ENCODE measurements at regions not wholly inside any gene's neighbourhood (a gene's known extent, or its start where the extent isn't known, plus 50 kb on each side); places are given as distances from the start of the nearest gene placed in this dataset.

DNA sequence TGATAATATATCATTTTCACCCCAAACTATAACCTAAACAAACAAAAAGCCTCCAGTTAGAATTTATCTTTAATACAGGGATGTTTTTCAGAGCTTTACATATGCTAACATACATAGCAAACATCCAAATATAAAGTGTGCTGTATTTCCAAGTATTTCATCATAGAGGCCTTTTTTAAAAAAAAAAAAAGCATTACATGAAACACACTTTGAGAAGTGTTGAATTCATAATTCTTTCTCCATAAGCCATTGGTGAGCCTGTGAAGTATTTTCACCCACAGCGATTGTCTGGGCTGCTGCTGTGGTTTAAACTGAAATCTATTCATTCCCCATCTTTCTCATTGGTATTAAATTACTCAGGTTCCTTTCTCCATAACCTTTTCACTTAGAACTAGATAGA, 503.4 kb upstream of the CDH8 start:
- TF ChIP-seq GABPA (IDR thresholded peaks at IDR 0.05; ENCODE audit: low read depth) (no peak), POLR2AphosphoS5 (IDR thresholded peaks at IDR 0.05; ENCODE audit: low read depth) (no peak), SPI1 (IDR thresholded peaks at IDR 0.05; ENCODE audit: borderline replicate concordance, low read depth) (no peak)
- TF ChIP-seq, protein P1, sequence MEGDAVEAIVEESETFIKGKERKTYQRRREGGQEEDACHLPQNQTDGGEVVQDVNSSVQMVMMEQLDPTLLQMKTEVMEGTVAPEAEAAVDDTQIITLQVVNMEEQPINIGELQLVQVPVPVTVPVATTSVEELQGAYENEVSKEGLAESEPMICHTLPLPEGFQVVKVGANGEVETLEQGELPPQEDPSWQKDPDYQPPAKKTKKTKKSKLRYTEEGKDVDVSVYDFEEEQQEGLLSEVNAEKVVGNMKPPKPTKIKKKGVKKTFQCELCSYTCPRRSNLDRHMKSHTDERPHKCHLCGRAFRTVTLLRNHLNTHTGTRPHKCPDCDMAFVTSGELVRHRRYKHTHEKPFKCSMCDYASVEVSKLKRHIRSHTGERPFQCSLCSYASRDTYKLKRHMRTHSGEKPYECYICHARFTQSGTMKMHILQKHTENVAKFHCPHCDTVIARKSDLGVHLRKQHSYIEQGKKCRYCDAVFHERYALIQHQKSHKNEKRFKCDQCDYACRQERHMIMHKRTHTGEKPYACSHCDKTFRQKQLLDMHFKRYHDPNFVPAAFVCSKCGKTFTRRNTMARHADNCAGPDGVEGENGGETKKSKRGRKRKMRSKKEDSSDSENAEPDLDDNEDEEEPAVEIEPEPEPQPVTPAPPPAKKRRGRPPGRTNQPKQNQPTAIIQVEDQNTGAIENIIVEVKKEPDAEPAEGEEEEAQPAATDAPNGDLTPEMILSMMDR (IDR thresholded peaks at IDR 0.05; ENCODE audit: insufficient read depth, low read length) = no peak
- TF ChIP-seq, protein P2, sequence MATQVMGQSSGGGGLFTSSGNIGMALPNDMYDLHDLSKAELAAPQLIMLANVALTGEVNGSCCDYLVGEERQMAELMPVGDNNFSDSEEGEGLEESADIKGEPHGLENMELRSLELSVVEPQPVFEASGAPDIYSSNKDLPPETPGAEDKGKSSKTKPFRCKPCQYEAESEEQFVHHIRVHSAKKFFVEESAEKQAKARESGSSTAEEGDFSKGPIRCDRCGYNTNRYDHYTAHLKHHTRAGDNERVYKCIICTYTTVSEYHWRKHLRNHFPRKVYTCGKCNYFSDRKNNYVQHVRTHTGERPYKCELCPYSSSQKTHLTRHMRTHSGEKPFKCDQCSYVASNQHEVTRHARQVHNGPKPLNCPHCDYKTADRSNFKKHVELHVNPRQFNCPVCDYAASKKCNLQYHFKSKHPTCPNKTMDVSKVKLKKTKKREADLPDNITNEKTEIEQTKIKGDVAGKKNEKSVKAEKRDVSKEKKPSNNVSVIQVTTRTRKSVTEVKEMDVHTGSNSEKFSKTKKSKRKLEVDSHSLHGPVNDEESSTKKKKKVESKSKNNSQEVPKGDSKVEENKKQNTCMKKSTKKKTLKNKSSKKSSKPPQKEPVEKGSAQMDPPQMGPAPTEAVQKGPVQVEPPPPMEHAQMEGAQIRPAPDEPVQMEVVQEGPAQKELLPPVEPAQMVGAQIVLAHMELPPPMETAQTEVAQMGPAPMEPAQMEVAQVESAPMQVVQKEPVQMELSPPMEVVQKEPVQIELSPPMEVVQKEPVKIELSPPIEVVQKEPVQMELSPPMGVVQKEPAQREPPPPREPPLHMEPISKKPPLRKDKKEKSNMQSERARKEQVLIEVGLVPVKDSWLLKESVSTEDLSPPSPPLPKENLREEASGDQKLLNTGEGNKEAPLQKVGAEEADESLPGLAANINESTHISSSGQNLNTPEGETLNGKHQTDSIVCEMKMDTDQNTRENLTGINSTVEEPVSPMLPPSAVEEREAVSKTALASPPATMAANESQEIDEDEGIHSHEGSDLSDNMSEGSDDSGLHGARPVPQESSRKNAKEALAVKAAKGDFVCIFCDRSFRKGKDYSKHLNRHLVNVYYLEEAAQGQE (IDR thresholded peaks at IDR 0.05; ENCODE audit: insufficient replicate concordance, low read depth) = no peak
- no peak overlapping the region for H3K27ac ChIP-seq (replicated peaks)
- H3K27me3 ChIP-seq (ENCODE audit: insufficient read depth, poor library complexity, severe bottlenecking) = no peaks in the 10 kb centered on the region
- H3K4me3 ChIP-seq (replicated peaks; ENCODE audit: insufficient read depth, low read length) = no peak overlapping the region
- no peak for DNase-seq (ENCODE audit: low read depth in 1 of 2, low spot score in 1 of 2)

DNA sequence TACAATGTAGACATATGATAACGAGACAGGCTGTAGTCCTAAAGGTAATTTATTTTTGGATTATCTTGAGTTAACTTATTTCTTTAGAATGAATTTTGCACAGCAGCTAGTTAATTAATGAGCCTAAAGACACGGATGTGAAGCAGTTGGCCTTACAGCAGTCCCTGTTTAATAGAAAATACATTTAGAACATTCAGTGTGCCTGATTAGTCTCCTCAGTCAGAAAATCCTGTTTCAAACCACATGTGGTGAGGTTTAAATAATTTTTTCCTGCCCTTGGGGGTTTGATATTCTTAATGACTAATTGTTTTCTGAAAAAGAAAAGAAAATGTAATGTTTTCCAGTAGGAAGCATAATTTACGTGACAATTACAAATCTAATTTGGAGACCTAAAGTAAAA, 494.2 kb upstream of the CDH8 start:
- H3K27ac ChIP-seq (replicated peaks) = no peak overlapping the region
- TF ChIP-seq POLR2AphosphoS5 (IDR thresholded peaks at IDR 0.05; ENCODE audit: low read depth) (no peak), SPI1 (IDR thresholded peaks at IDR 0.05; ENCODE audit: borderline replicate concordance, low read depth) (no peak), GABPA (IDR thresholded peaks at IDR 0.05; ENCODE audit: low read depth) (no peak)
- TF ChIP-seq, protein P2 (IDR thresholded peaks at IDR 0.05; ENCODE audit: insufficient replicate concordance, low read depth) = no peak
- TF ChIP-seq, protein P1 (IDR thresholded peaks at IDR 0.05; ENCODE audit: insufficient read depth, low read length) = no peak
- no peak for DNase-seq (ENCODE audit: low read depth in 1 of 2, low spot score in 1 of 2)
- no peaks in the 10 kb centered on the region for H3K27me3 ChIP-seq (ENCODE audit: insufficient read depth, poor library complexity, severe bottlenecking)
- H3K4me3 ChIP-seq (replicated peaks; ENCODE audit: insufficient read depth, low read length) = no peak overlapping the region

DNA sequence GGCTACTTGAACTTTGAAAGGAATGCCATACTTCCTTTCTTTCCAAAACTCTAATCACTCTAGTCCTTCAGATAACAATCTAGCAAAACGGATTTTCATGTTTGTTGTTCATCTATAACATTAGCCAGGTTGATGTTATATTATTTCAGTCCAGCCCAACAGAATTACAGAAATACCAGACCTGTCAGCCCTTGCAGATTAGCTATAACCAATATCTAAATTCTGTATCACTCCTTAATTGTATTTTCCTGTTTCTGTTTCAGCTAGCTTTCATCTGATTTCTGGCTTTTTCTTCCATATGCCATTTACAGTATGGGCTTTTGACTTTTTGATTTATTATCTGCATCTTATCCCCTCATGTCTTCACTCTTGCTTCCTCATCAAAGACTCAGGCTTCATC, 479.8 kb upstream of the CDH8 start:
- no peak for DNase-seq (ENCODE audit: low read depth in 1 of 2, low spot score in 1 of 2)
- H3K27me3 ChIP-seq (ENCODE audit: insufficient read depth, poor library complexity, severe bottlenecking) = no peaks in the 10 kb centered on the region
- TF ChIP-seq SPI1 (IDR thresholded peaks at IDR 0.05; ENCODE audit: borderline replicate concordance, low read depth) (no peak), GABPA (IDR thresholded peaks at IDR 0.05; ENCODE audit: low read depth) (no peak), POLR2AphosphoS5 (IDR thresholded peaks at IDR 0.05; ENCODE audit: low read depth) (no peak)
- TF ChIP-seq, protein P2 (IDR thresholded peaks at IDR 0.05; ENCODE audit: insufficient replicate concordance, low read depth) = no peak
- TF ChIP-seq, protein P1 (IDR thresholded peaks at IDR 0.05; ENCODE audit: insufficient read depth, low read length) = no peak

More for the DNA sequence above, 479.8 kb upstream of the CDH8 start:
- Histone ChIP-seq H3K4me3 (replicated peaks; ENCODE audit: insufficient read depth, low read length) (no peak overlapping the region), H3K27ac (replicated peaks) (no peak overlapping the region)

Measured in HL-60 (cell line).